ENCODE measurements at regions not wholly inside any gene's neighbourhood (a gene's known extent, or its start where the extent isn't known, plus 50 kb on each side); places are given as distances from the start of the nearest gene placed in this dataset.

- TF ChIP-seq POLR2A (IDR thresholded peaks at IDR 0.05; ENCODE audit: low read depth, low read length) (no peak), POLR2AphosphoS5 (IDR thresholded peaks at IDR 0.05; ENCODE audit: low read depth, low read length) (no peak), TAF1 (IDR thresholded peaks at IDR 0.05; ENCODE audit: borderline replicate concordance, low read depth, low read length) (no peak)
These were observed 261.1 kb downstream of the FNDC1 start for GRCh38 chr6:159430323-159430722.
